ENCODE measurements at regions not wholly inside any gene's neighbourhood (a gene's known extent, or its start where the extent isn't known, plus 50 kb on each side); places are given as distances from the start of the nearest gene placed in this dataset.

DNA sequence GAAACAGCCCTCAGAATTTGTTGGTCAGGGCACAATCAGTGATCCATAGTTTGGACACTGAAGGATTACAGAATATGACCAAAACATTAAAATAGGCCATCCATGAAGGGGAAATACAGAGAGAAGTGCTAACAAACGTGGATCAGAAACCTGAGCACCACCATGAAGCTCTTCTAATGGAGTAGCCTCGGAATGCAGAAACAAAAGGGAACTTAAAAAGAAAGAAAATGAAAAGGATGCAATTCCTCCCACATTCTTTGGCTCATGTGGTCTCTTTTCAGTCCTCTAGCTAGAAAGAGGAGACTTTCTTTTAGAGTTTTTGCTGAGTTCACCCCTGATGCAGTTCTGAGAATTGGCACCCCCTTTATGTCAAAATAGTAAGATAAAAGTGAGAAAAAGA, 989.8 kb upstream of the B3GALT2 start:
- TF ChIP-seq, protein P1, sequence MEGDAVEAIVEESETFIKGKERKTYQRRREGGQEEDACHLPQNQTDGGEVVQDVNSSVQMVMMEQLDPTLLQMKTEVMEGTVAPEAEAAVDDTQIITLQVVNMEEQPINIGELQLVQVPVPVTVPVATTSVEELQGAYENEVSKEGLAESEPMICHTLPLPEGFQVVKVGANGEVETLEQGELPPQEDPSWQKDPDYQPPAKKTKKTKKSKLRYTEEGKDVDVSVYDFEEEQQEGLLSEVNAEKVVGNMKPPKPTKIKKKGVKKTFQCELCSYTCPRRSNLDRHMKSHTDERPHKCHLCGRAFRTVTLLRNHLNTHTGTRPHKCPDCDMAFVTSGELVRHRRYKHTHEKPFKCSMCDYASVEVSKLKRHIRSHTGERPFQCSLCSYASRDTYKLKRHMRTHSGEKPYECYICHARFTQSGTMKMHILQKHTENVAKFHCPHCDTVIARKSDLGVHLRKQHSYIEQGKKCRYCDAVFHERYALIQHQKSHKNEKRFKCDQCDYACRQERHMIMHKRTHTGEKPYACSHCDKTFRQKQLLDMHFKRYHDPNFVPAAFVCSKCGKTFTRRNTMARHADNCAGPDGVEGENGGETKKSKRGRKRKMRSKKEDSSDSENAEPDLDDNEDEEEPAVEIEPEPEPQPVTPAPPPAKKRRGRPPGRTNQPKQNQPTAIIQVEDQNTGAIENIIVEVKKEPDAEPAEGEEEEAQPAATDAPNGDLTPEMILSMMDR (IDR thresholded peaks at IDR 0.05): no peak
- TF ChIP-seq POLR2A (IDR thresholded peaks at IDR 0.05): no peak
